Ovary (tissue), 7 donors: ENCODE measurements at regions not wholly inside any gene's neighbourhood (a gene's known extent, or its start where the extent isn't known, plus 50 kb on each side); places are given as distances from the start of the nearest gene placed in this dataset.

Source experiments
- DNase-seq, 5 donors: peaks; one replicate each; pipeline ENCODE4 v3.0.0-alpha.2; 2019 to 2020
- H3K27ac ChIP-seq, 2 donors: fragments of 200-600 bp; one replicate each; pipeline versions ENCODE4 v1.5.1 to v1.8.0; 2019 to 2022
- H3K27me3 ChIP-seq: fragments of 200-600 bp; one replicate; pipeline ENCODE4 v1.8.0; 2022
- H3K36me3 ChIP-seq: fragments of 200-600 bp; sonication (generic); one replicate; pipeline ENCODE4 v1.5.1; 2019
- H3K4me1 ChIP-seq: one replicate; pipeline ENCODE4 v1.8.1; 2013; ENCODE audit warnings: mild to moderate bottlenecking, moderate library complexity; ENCODE audit not compliant: insufficient read depth
- H3K4me3 ChIP-seq: fragments of 200-600 bp; sonication (generic); one replicate; pipeline ENCODE4 v1.5.1; 2017
- H3K9me3 ChIP-seq, 2 donors: fragments of 200-600 bp in 1 of 2; sonication (generic) in 1 of 2; one replicate each; pipeline versions ENCODE4 v1.5.1 to v1.8.1; 2013 to 2019; ENCODE audit warnings: mild to moderate bottlenecking in 1 of 2, moderate library complexity in 1 of 2
- EP300 ChIP-seq: sonication (generic); formaldehyde crosslinking; IDR thresholded peaks from one replicate; pipeline ENCODE4 v1.6.1; 2017; ENCODE audit warnings: antibody characterized with exemption
- POLR2A ChIP-seq: fragments of 450-650 bp; IDR thresholded peaks from one replicate; pipeline ENCODE4 v1.6.1; 2017; ENCODE audit warnings: antibody characterized with exemption, mild to moderate bottlenecking, moderate library complexity
- WGBS, 3 donors: extraction: QIAGEN DNeasy Blood & Tissue Kit in 1 of 3; methylation state at CpG; one replicate each; pipeline versions ENCODE4 v1.1.5 to v1.1.7; 2013 to 2017; 5-methylcytosine and 5-hydroxymethylcytosine counted together
- intact Hi-C, 4 donors: fragments of 100-400 bp; cut with DNase I; formaldehyde crosslinking; loops; one replicate each; pipeline versions ENCODE4 v1.11.0 to v1.15.1; 2022 to 2023
- TF ChIP-seq, protein P1 (sequence below), 3 donors: fragments of 450-650 bp in 2 of 3; fragments of 200-600 bp in 1 of 3; IDR thresholded peaks; one replicate each; pipeline versions ENCODE4 v1.5.1 to v1.8.0; 2016 to 2022; ENCODE audit warnings: antibody characterized with exemption in 3 of 3, mild to moderate bottlenecking in 1 of 3
- donor health status: DM: no; HTN: no; CAD: no; lungs with moderate emphysema.
- donor health status: DM: no; HTN: no; CAD: no.
- donor health status: Bipolar disorder and iron deficiency.
- donor health status: DM: no; HTN: no; CAD: no.
- donor health status: DM: yes; HTN: yes; CAD: no.

DNA sequence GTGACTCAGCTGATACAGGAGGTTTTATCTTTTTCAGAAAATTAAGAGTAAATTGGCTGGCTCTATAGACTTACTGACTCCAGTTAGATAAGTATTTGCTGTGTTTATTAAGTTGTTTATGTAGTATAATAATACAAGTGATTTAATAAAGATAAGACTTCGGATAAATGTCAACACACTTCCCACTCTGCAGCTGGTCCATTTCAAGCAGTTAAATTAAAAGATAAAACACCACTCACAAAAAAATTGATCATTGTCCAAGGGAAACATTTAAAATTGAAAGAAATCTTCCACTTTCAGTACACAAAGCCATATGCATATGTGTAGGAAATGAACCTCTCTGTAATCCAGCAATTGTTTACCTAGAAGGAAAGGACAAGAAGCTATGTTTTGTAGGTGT is 106.1 kb upstream of the SP8 start:
- no peak overlapping the region for H3K27ac ChIP-seq
- TF ChIP-seq, protein P1, sequence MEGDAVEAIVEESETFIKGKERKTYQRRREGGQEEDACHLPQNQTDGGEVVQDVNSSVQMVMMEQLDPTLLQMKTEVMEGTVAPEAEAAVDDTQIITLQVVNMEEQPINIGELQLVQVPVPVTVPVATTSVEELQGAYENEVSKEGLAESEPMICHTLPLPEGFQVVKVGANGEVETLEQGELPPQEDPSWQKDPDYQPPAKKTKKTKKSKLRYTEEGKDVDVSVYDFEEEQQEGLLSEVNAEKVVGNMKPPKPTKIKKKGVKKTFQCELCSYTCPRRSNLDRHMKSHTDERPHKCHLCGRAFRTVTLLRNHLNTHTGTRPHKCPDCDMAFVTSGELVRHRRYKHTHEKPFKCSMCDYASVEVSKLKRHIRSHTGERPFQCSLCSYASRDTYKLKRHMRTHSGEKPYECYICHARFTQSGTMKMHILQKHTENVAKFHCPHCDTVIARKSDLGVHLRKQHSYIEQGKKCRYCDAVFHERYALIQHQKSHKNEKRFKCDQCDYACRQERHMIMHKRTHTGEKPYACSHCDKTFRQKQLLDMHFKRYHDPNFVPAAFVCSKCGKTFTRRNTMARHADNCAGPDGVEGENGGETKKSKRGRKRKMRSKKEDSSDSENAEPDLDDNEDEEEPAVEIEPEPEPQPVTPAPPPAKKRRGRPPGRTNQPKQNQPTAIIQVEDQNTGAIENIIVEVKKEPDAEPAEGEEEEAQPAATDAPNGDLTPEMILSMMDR (IDR thresholded peaks at IDR 0.05), result no peak
- TF ChIP-seq EP300 (no peak), POLR2A (no peak)
- no peak overlapping the region for H3K4me3 ChIP-seq
- H3K9me3 ChIP-seq, result no peaks in the 10 kb centered on the region
- intact Hi-C loops, result no loop called here
- H3K36me3 ChIP-seq, result no peaks in the 10 kb centered on the region
- H3K4me1 ChIP-seq, result no peaks in the 10 kb centered on the region
- DNase-seq, result no peak
- H3K27me3 ChIP-seq, result no peaks in the 10 kb centered on the region
- WGBS, 3 donors, result 2 to 5% (median 5%) methylated on average over 1 of the region's 1 CpG

DNA sequence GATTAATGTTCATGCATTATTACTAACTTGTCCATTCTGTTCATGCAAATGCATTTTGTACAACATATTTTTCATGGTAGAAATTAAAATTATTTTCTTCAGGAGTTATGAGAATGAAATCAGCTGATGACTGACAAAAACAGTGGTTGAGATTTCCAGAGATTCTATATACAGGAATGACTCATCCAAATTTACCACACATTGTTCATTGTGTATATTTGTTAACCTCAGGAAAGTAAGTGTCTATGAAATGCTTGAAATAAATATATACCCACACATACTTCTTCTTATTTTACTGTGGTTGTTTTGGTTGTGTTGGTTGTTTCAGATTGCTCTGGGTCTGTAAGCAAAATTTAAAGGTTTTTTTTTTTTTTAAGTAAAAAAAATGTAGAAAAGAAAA is 108.1 kb upstream of the SP8 start:
- Histone ChIP-seq H3K27ac (no peak overlapping the region), H3K36me3 (no peaks in the 10 kb centered on the region), H3K9me3 (no peaks in the 10 kb centered on the region), H3K4me1 (no peaks in the 10 kb centered on the region), H3K4me3 (no peak overlapping the region), H3K27me3 (no peaks in the 10 kb centered on the region)
- TF ChIP-seq EP300 (no peak), POLR2A (no peak)
- TF ChIP-seq, protein P1 (IDR thresholded peaks at IDR 0.05), result no peak
- intact Hi-C loops, result no loop called here
- DNase-seq, result no peak

DNA sequence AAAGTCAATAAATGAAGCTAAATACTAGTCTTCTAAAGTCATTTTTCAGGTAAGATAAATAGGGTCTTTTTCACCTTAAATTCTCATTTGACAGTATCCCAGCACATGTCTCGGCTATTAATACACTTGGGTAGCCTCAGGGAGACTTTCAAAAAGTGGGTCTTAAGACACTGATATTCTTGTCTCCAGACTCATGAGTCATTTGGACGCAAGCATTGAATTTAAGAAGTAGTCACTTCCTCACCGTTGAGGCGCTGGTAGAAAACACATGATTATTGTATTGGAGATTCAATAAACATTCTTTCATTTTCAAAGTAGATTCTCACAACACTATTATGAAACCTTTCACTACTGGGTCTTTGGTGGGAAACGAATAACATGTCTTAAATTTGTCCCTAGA is 108.9 kb upstream of the SP8 start:
- H3K36me3 ChIP-seq, result no peaks in the 10 kb centered on the region
- H3K9me3 ChIP-seq, result no peaks in the 10 kb centered on the region
- TF ChIP-seq POLR2A, result no peak
- no peak for TF ChIP-seq EP300
- TF ChIP-seq, protein P1 (IDR thresholded peaks at IDR 0.05), result no peak
- H3K4me1 ChIP-seq, result no peaks in the 10 kb centered on the region
- no peak overlapping the region for H3K4me3 ChIP-seq
- no peak for DNase-seq
- H3K27me3 ChIP-seq, result no peaks in the 10 kb centered on the region
- intact Hi-C loops, result no loop called here
- 80 to 87% (median 83%) methylated on average over 5 of the region's 5 CpGs for WGBS, 3 donors
- H3K27ac ChIP-seq, result no peak overlapping the region

DNA sequence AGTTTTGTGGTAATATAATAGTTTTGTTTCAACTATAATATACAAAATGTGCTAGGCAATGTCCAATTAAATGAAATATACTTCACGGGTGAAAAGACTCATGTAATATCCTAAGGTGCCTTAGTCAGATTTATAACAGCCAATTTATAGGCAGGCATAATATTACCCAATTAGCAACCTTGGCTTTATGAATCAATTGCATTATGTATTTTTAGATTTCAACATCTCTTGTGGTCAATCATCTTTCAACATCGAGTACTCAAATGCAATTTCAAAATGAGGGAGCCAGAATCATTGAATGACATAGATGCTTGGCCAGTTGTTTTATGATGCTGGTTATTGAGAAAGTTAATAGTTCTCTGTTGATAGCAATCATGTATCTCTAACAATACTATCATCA is 110.3 kb upstream of the SP8 start:
- Histone ChIP-seq H3K4me3 (no peak overlapping the region), H3K27me3 (no peaks in the 10 kb centered on the region), H3K9me3 (no peaks in the 10 kb centered on the region), H3K4me1 (no peaks in the 10 kb centered on the region), H3K36me3 (no peaks in the 10 kb centered on the region), H3K27ac (no peak overlapping the region)
- TF ChIP-seq, protein P1 (IDR thresholded peaks at IDR 0.05), result no peak
- TF ChIP-seq POLR2A, result no peak
- no peak for TF ChIP-seq EP300
- DNase-seq, result no peak
- WGBS, 3 donors, result 85 to 91% (median 89%) methylated on average over 2 of the region's 2 CpGs
- intact Hi-C loops, result no loop called here
